ENCODE measurements at regions not wholly inside any gene's neighbourhood (a gene's known extent, or its start where the extent isn't known, plus 50 kb on each side); places are given as distances from the start of the nearest gene placed in this dataset.

GRCh38 chr2:146785101-146785500 is 1059.7 kb upstream of the ACVR2A start:
- Histone ChIP-seq H3K4me3 (ENCODE audit: low read depth, low read length) (no peak overlapping the region), H3K27me3 (ENCODE audit: control insufficient read depth, insufficient read depth, low read length) (no peaks in the 10 kb centered on the region), H3K36me3 (ENCODE audit: control insufficient read depth, insufficient read depth, low read length) (no peaks in the 10 kb centered on the region)
- TF ChIP-seq, protein P1, sequence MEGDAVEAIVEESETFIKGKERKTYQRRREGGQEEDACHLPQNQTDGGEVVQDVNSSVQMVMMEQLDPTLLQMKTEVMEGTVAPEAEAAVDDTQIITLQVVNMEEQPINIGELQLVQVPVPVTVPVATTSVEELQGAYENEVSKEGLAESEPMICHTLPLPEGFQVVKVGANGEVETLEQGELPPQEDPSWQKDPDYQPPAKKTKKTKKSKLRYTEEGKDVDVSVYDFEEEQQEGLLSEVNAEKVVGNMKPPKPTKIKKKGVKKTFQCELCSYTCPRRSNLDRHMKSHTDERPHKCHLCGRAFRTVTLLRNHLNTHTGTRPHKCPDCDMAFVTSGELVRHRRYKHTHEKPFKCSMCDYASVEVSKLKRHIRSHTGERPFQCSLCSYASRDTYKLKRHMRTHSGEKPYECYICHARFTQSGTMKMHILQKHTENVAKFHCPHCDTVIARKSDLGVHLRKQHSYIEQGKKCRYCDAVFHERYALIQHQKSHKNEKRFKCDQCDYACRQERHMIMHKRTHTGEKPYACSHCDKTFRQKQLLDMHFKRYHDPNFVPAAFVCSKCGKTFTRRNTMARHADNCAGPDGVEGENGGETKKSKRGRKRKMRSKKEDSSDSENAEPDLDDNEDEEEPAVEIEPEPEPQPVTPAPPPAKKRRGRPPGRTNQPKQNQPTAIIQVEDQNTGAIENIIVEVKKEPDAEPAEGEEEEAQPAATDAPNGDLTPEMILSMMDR (IDR thresholded peaks at IDR 0.05; ENCODE audit: insufficient read depth, low read length, severe bottlenecking) = no peak
- FAIRE-seq (no peak), DNase-seq (ENCODE audit: low read depth) (no peak)

- TF ChIP-seq, protein P1 (IDR thresholded peaks at IDR 0.05; ENCODE audit: insufficient read depth, low read length, severe bottlenecking) = no peak
- Histone ChIP-seq H3K36me3 (ENCODE audit: control insufficient read depth, insufficient read depth, low read length) (no peaks in the 10 kb centered on the region), H3K4me3 (ENCODE audit: low read depth, low read length) (no peak overlapping the region), H3K27me3 (ENCODE audit: control insufficient read depth, insufficient read depth, low read length) (no peaks in the 10 kb centered on the region)
- DNase-seq (ENCODE audit: low read depth) (no peak), FAIRE-seq (no peak)
These were observed 1060.2 kb upstream of the ACVR2A start for GRCh38 chr2:146784602-146785001.

- DNase-seq (ENCODE audit: low read depth) (no peak), FAIRE-seq (no peak)
- no peaks in the 10 kb centered on the region for H3K36me3 ChIP-seq (ENCODE audit: control insufficient read depth, insufficient read depth, low read length)
- TF ChIP-seq, protein P1 (IDR thresholded peaks at IDR 0.05; ENCODE audit: insufficient read depth, low read length, severe bottlenecking) = no peak
- H3K27me3 ChIP-seq (ENCODE audit: control insufficient read depth, insufficient read depth, low read length) = no peaks in the 10 kb centered on the region
- H3K4me3 ChIP-seq (ENCODE audit: low read depth, low read length) = no peak overlapping the region
These were observed 1067.6 kb upstream of the ACVR2A start for GRCh38 chr2:146777181-146777580.

- no peak for DNase-seq (ENCODE audit: low read depth)
- Histone ChIP-seq H3K4me3 (ENCODE audit: low read depth, low read length) (no peak overlapping the region), H3K27me3 (ENCODE audit: control insufficient read depth, insufficient read depth, low read length) (no peaks in the 10 kb centered on the region), H3K36me3 (ENCODE audit: control insufficient read depth, insufficient read depth, low read length) (no peaks in the 10 kb centered on the region)
- TF ChIP-seq, protein P1 (IDR thresholded peaks at IDR 0.05; ENCODE audit: insufficient read depth, low read length, severe bottlenecking) = no peak
- FAIRE-seq = no peak
These were observed 1068.2 kb upstream of the ACVR2A start for GRCh38 chr2:146776596-146776995.

GRCh38 chr2:146771531-146771930 is 1073.3 kb upstream of the ACVR2A start:
- FAIRE-seq = no peak
- Histone ChIP-seq H3K36me3 (ENCODE audit: control insufficient read depth, insufficient read depth, low read length) (no peaks in the 10 kb centered on the region), H3K27me3 (ENCODE audit: control insufficient read depth, insufficient read depth, low read length) (no peaks in the 10 kb centered on the region), H3K4me3 (ENCODE audit: low read depth, low read length) (no peak overlapping the region)
- TF ChIP-seq, protein P1 (IDR thresholded peaks at IDR 0.05; ENCODE audit: insufficient read depth, low read length, severe bottlenecking) = no peak
- peak; percentile 7 for DNase-seq (ENCODE audit: low read depth)

DNA sequence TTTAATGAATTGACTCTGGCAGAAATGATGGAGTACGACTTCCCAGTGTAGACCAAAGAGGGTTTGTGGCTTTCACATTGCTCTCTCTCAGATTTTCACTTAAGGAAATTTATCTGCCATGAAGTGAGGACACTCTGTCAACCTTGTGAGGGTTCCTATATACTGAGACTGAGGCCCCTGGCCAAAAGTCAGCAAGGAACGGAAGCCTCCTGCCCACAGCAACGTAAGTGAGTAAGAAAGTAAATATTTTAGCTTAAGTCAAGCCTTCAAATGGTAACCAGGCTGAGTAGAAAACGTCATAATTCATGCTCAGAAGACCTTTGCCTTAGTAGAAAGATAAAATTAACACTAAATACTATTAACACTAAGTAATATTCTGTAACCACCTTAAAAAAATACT is 1080.5 kb upstream of the ACVR2A start:
- H3K27me3 ChIP-seq (ENCODE audit: control insufficient read depth, insufficient read depth, low read length) = no peaks in the 10 kb centered on the region
- peak; percentile 82 for DNase-seq (ENCODE audit: low read depth)
- no peak for FAIRE-seq
- TF ChIP-seq, protein P1 (IDR thresholded peaks at IDR 0.05; ENCODE audit: insufficient read depth, low read length, severe bottlenecking) = no peak
- H3K36me3 ChIP-seq (ENCODE audit: control insufficient read depth, insufficient read depth, low read length) = no peaks in the 10 kb centered on the region
- no peak overlapping the region for H3K4me3 ChIP-seq (ENCODE audit: low read depth, low read length)

Data from bronchial epithelial cell (primary cell).